ENCODE measurements at regions not wholly inside any gene's neighbourhood (a gene's known extent, or its start where the extent isn't known, plus 50 kb on each side); places are given as distances from the start of the nearest gene placed in this dataset.
"Not testable (repeated sequence)": the region's sequence is repeated elsewhere in the genome, so short reads cannot be mapped to it uniquely, and the experiment has no call there.

- no peak for DNase-seq
Observed at GRCh38 chr4:177494791-177495190, 52.6 kb upstream of the AGA start.

- not testable (repeated sequence) for DNase-seq
Observed at GRCh38 chr4:177495626-177496025, 53.4 kb upstream of the AGA start.

- no peak for DNase-seq
Observed at GRCh38 chr4:177499537-177499936, 57.3 kb upstream of the AGA start.

GRCh38 chr4:177505171-177505615 is 63.0 kb upstream of the AGA start:
- DNase-seq: no peak

GRCh38 chr4:177508662-177509061 is 66.4 kb upstream of the AGA start:
- DNase-seq: no peak

GRCh38 chr4:177509226-177509745 is 67.0 kb upstream of the AGA start:
- DNase-seq: no peak

GRCh38 chr4:177511611-177512010 is 69.4 kb upstream of the AGA start:
- DNase-seq: peak; percentile 20

- DNase-seq: no peak
Observed at GRCh38 chr4:177512646-177513045, 70.4 kb upstream of the AGA start.

- DNase-seq: no peak
Observed at GRCh38 chr4:177517862-177518261, 75.6 kb upstream of the AGA start.

- DNase-seq: no peak
Observed at GRCh38 chr4:177519481-177520260, 77.4 kb upstream of the AGA start.

GRCh38 chr4:177528620-177529019 is 86.4 kb upstream of the AGA start:
- no peak for DNase-seq

- no peak for DNase-seq
Observed at GRCh38 chr4:177530561-177530960, 88.3 kb upstream of the AGA start.

GRCh38 chr4:177532358-177532757 is 90.1 kb upstream of the AGA start:
- DNase-seq: no peak

GRCh38 chr4:177534841-177535240 is 92.6 kb upstream of the AGA start:
- not testable (repeated sequence) for DNase-seq

- no peak for DNase-seq
Observed at GRCh38 chr4:177546745-177547144, 104.5 kb upstream of the AGA start.

GRCh38 chr4:177547985-177548384 is 105.7 kb upstream of the AGA start:
- DNase-seq: no peak

- DNase-seq: peak; percentile 10
Observed at GRCh38 chr4:177555007-177555574, 112.9 kb upstream of the AGA start.

- DNase-seq: no peak
Observed at GRCh38 chr4:177557416-177557815, 115.2 kb upstream of the AGA start.

- DNase-seq: no peak
Observed at GRCh38 chr4:177558995-177559394, 116.8 kb upstream of the AGA start.

- DNase-seq: no peak
Observed at GRCh38 chr4:177562163-177562562, 119.9 kb upstream of the AGA start.

GRCh38 chr4:177562859-177563258 is 120.6 kb upstream of the AGA start:
- DNase-seq: no peak

GRCh38 chr4:177566691-177567090 is 124.5 kb upstream of the AGA start:
- DNase-seq: no peak

GRCh38 chr4:177568931-177569330 is 126.7 kb upstream of the AGA start:
- no peak for DNase-seq

GRCh38 chr4:177569434-177569833 is 127.2 kb upstream of the AGA start:
- no peak for DNase-seq

GRCh38 chr4:177573507-177573906 is 131.3 kb upstream of the AGA start:
- DNase-seq: no peak
